HepG2 (cell line): ENCODE measurements at regions not wholly inside any gene's neighbourhood (a gene's known extent, or its start where the extent isn't known, plus 50 kb on each side); places are given as distances from the start of the nearest gene placed in this dataset.

Source experiments
- ATAC-seq: fragments of 200-7000 bp; cut with Tn5 transposase; 3 replicates; pipeline ENCODE4 v1.9.1; 2020; ENCODE audit warnings: mild to moderate bottlenecking, moderate library complexity
- BruUV-seq: library from RNA; stranded (reverse); fragments of 400-500 nt; replicated peaks from 2 replicates; lab custom pipeline; 2021; lab: Mats Ljungman, UMichigan
- CTCF ChIA-PET: fragments of 300-600 bp; formaldehyde crosslinking; extraction: SDS; loops from one replicate; lab custom pipeline; 2021; ENCODE audit warnings: low total read pairs, inconsistent platforms, low intra/inter-chr PET ratio; lab: Yijun Ruan, JAX
- POLR2A ChIA-PET: fragments of 350-600 bp; sonication (Branson Sonifier 250); formaldehyde crosslinking; loops from one replicate; lab custom pipeline; 2020; ENCODE audit warnings: antibody characterized with exemption, inconsistent platforms; lab: Yijun Ruan, JAX
- DNase-seq: peaks from one replicate; pipeline ENCODE4 v3.0.0-alpha.2; 2015; ENCODE audit warnings: low spot score
- FAIRE-seq: peaks from 3 replicates; lab custom pipeline; 2011; peaks lifted over from hg19 to GRCh38; lab: Jason Lieb, UNC
- H2AFZ ChIP-seq: one replicate; pipeline ENCODE4 v1.6.1; 2011; ENCODE audit warnings: low read length, inconsistent platforms
- H3K27ac ChIP-seq: fragments of 300-600 bp; 3 replicates; pipeline ENCODE4 v1.8.0; 2011; ENCODE audit warnings: mixed run types, mild to moderate bottlenecking, mixed read lengths, low read length, inconsistent platforms; ENCODE audit not compliant: insufficient read depth; ENCODE audit errors: extremely low read length
- H3K27me3 ChIP-seq, 2 experiments: fragments of 200-600 bp in 1 of 2; 2 replicates in 1 of 2; 3 replicates in 1 of 2; pipeline versions ENCODE4 v1.6.0 to v1.8.0; 2011; ENCODE audit warnings: low read length in 2 of 2, mild to moderate bottlenecking in 2 of 2, moderate library complexity in 2 of 2, inconsistent platforms in 1 of 2; ENCODE audit not compliant: insufficient read depth in 2 of 2, control insufficient read depth in 1 of 2
- H3K36me3 ChIP-seq, 2 experiments: fragments of 200-600 bp in 1 of 2; replicated peaks in 1 of 2; 2 replicates in 1 of 2; 3 replicates in 1 of 2; pipeline versions ENCODE4 v1.5.1 to v1.8.0; 2011; ENCODE audit warnings: low read length in 2 of 2, inconsistent platforms in 1 of 2; ENCODE audit not compliant: insufficient read depth in 2 of 2, control insufficient read depth in 1 of 2
- H3K4me1 ChIP-seq: 2 replicates; pipeline ENCODE4 v1.5.1; 2012; ENCODE audit warnings: low read length, inconsistent platforms; ENCODE audit not compliant: insufficient read depth
- H3K4me2 ChIP-seq: 2 replicates; pipeline ENCODE4 v1.6.0; 2011; ENCODE audit warnings: low read depth, low read length, inconsistent platforms
- H3K4me3 ChIP-seq, 3 experiments: fragments of 200-600 bp in 1 of 3; sonication (generic), shearing (Covaris generic) in 1 of 3; replicated peaks in 1 of 3; 2 replicates each; pipeline ENCODE4 v1.5.1; 2011 to 2016; ENCODE audit warnings: low read length in 3 of 3, inconsistent platforms in 2 of 3, low read depth in 2 of 3, mild to moderate bottlenecking in 2 of 3, control low read depth in 1 of 3, mixed read lengths in 1 of 3; ENCODE audit not compliant: insufficient read depth in 1 of 3
- H3K79me2 ChIP-seq: one replicate; pipeline ENCODE4 v1.6.1; 2011; ENCODE audit warnings: low read length, inconsistent platforms; ENCODE audit not compliant: insufficient read depth
- H3K9ac ChIP-seq: 2 replicates; pipeline ENCODE4 v1.6.0; 2011; ENCODE audit warnings: mild to moderate bottlenecking, low read depth, low read length, inconsistent platforms; ENCODE audit not compliant: insufficient read depth
- H3K9me3 ChIP-seq: 2 replicates; pipeline ENCODE4 v1.5.1; 2012; ENCODE audit warnings: mild to moderate bottlenecking, low read length
- H4K20me1 ChIP-seq: 2 replicates; pipeline ENCODE4 v1.6.0; 2011; ENCODE audit warnings: inconsistent platforms, mild to moderate bottlenecking, low read length, moderate library complexity; ENCODE audit not compliant: insufficient read depth
- THAP11 ChIP-seq: IDR thresholded peaks from 2 replicates; pipeline ENCODE4 v1.6.1; 2016; ENCODE audit warnings: missing biosample characterization, missing genetic modification reagents
- WGBS: methylation state at CpG from one replicate; pipeline ENCODE4 v1.1.6; 2017; ENCODE audit warnings: low lambda C conversion rate; 5-methylcytosine and 5-hydroxymethylcytosine counted together
- in situ Hi-C: cut with HindIII; loops from 2 replicates; pipeline ENCODE4 v1.10.0; 2017; ENCODE audit warnings: low pct_unique_long_range_greater_than_20kb; ENCODE audit not compliant: extremely low pct_ligation_motif_present
- intact Hi-C: fragments of 100-400 bp; cut with micrococcal nuclease; formaldehyde crosslinking; loops from one replicate; pipeline ENCODE4 v1.10.0; 2022; ENCODE audit not compliant: unreplicated experiment
- TF ChIP-seq, protein P1 (sequence below): sonication (generic); formaldehyde crosslinking; IDR thresholded peaks from 2 replicates; pipeline ENCODE4 v1.5.0; 2020; ENCODE audit warnings: missing genetic modification reagents
- TF ChIP-seq, protein P2 (sequence below): sonication (generic); formaldehyde crosslinking; IDR thresholded peaks from 2 replicates; pipeline ENCODE4 v1.8.0; 2022; ENCODE audit warnings: missing genetic modification reagents, mild to moderate bottlenecking, inconsistent platforms, borderline replicate concordance
- TF ChIP-seq, protein P3 (sequence below): sonication (generic); formaldehyde crosslinking; IDR thresholded peaks from 2 replicates; pipeline ENCODE4 v1.9.0; 2021; ENCODE audit warnings: missing genetic modification reagents, mild to moderate bottlenecking, borderline replicate concordance
- TF ChIP-seq, protein P4 (sequence below): sonication (generic); formaldehyde crosslinking; IDR thresholded peaks from 2 replicates; pipeline ENCODE4 v1.4.0; 2020; ENCODE audit warnings: missing genetic modification reagents, mild to moderate bottlenecking, borderline replicate concordance
- TF ChIP-seq, protein P5 (sequence below): sonication (generic); formaldehyde crosslinking; IDR thresholded peaks from 2 replicates; pipeline ENCODE4 v1.4.0; 2020; ENCODE audit warnings: mild to moderate bottlenecking, low read depth, missing genetic modification reagents
- TF ChIP-seq, protein P6 (sequence below): sonication (generic); formaldehyde crosslinking; IDR thresholded peaks from 2 replicates; pipeline ENCODE4 v1.8.0; 2022; ENCODE audit warnings: mild to moderate bottlenecking, missing genetic modification reagents, moderate library complexity

DNA sequence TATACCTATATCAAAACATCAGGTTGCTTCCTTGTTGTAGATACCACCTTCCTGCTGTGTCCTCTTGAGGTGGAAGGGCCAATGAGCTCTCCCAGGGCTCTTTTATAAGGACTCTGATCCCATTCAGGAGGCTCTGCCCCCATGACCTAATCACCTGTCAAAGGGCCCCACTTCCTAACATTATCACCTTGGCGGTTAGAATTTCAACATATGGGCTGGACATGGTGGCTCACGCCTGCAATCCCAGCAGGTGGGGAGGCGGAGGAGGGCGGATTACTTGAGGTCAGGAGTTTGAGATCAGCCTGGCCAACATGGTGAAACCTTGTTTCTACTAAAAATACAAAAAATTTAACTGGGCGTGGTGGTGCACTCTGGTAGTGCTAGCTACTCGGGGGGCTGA is 86.4 kb downstream of the HAPSTR1 start:
- no peak overlapping the region for H3K27ac ChIP-seq
- H3K4me2 ChIP-seq = no peak overlapping the region
- TF ChIP-seq, protein P1, sequence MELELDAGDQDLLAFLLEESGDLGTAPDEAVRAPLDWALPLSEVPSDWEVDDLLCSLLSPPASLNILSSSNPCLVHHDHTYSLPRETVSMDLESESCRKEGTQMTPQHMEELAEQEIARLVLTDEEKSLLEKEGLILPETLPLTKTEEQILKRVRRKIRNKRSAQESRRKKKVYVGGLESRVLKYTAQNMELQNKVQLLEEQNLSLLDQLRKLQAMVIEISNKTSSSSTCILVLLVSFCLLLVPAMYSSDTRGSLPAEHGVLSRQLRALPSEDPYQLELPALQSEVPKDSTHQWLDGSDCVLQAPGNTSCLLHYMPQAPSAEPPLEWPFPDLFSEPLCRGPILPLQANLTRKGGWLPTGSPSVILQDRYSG (CRISPR knock-in tag) = no peak
- TF ChIP-seq, protein P2, sequence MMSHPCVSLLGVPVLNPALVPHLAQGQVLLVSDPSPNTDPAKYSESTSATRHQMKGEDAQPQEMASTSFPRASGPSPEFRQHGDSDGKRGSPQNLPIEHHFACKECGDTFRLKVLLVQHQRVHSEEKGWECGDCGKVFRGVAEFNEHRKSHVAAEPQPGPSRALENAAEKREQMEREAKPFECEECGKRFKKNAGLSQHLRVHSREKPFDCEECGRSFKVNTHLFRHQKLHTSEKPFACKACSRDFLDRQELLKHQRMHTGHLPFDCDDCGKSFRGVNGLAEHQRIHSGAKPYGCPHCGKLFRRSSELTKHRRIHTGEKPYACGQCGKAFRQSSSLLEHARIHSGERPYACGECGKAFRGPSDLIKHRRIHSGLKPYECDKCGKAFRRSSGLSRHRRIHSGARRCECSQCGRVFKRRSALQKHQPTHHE = no peak
- TF ChIP-seq, protein P3, sequence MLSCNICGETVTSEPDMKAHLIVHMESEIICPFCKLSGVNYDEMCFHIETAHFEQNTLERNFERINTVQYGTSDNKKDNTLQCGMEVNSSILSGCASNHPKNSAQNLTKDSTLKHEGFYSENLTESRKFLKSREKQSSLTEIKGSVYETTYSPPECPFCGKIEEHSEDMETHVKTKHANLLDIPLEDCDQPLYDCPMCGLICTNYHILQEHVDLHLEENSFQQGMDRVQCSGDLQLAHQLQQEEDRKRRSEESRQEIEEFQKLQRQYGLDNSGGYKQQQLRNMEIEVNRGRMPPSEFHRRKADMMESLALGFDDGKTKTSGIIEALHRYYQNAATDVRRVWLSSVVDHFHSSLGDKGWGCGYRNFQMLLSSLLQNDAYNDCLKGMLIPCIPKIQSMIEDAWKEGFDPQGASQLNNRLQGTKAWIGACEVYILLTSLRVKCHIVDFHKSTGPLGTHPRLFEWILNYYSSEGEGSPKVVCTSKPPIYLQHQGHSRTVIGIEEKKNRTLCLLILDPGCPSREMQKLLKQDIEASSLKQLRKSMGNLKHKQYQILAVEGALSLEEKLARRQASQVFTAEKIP = no peak
- TF ChIP-seq, protein P4, sequence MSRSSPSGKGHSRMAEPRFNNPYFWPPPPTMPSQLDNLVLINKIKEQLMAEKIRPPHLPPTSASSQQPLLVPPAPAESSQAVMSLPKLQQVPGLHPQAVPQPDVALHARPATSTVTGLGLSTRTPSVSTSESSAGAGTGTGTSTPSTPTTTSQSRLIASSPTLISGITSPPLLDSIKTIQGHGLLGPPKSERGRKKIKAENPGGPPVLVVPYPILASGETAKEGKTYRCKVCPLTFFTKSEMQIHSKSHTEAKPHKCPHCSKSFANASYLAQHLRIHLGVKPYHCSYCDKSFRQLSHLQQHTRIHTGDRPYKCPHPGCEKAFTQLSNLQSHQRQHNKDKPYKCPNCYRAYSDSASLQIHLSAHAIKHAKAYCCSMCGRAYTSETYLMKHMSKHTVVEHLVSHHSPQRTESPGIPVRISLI = no peak
- no peak for TF ChIP-seq THAP11 (CRISPR knock-in tag)
- TF ChIP-seq, protein P5, sequence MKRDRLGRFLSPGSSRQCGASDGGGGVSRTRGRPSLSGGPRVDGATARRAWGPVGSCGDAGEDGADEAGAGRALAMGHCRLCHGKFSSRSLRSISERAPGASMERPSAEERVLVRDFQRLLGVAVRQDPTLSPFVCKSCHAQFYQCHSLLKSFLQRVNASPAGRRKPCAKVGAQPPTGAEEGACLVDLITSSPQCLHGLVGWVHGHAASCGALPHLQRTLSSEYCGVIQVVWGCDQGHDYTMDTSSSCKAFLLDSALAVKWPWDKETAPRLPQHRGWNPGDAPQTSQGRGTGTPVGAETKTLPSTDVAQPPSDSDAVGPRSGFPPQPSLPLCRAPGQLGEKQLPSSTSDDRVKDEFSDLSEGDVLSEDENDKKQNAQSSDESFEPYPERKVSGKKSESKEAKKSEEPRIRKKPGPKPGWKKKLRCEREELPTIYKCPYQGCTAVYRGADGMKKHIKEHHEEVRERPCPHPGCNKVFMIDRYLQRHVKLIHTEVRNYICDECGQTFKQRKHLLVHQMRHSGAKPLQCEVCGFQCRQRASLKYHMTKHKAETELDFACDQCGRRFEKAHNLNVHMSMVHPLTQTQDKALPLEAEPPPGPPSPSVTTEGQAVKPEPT = no peak
- TF ChIP-seq, protein P6, sequence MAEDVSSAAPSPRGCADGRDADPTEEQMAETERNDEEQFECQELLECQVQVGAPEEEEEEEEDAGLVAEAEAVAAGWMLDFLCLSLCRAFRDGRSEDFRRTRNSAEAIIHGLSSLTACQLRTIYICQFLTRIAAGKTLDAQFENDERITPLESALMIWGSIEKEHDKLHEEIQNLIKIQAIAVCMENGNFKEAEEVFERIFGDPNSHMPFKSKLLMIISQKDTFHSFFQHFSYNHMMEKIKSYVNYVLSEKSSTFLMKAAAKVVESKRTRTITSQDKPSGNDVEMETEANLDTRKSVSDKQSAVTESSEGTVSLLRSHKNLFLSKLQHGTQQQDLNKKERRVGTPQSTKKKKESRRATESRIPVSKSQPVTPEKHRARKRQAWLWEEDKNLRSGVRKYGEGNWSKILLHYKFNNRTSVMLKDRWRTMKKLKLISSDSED (CRISPR knock-in tag) = no peak
- H2AFZ ChIP-seq = no peak overlapping the region
- H3K9me3 ChIP-seq = no peaks in the 10 kb centered on the region
- intact Hi-C loops = no loop called here
- no peak overlapping the region for H3K4me3 ChIP-seq
- in situ Hi-C loops = no loop called here
- BruUV-seq = no TSS peak
- POLR2A ChIA-PET = no interaction called here
- CTCF ChIA-PET = no interaction called here
- DNase-seq (no peak), FAIRE-seq (no peak), ATAC-seq (peak; percentile 19; the same call in 1 of the 3 replicates)
- H3K4me1 ChIP-seq = peaks cover 8% of the 10 kb centered on the region
- WGBS = 15% methylated on average over 6 of the region's 6 CpGs
- peaks cover 2 to 21% of the 10 kb centered on the region in 2 experiments; a peak in 3 of 5 replicates for H3K27me3 ChIP-seq
- H3K36me3 ChIP-seq = no peaks in the 10 kb centered on the region
- no peaks in the 10 kb centered on the region for H4K20me1 ChIP-seq
- H3K79me2 ChIP-seq = no peaks in the 10 kb centered on the region
- H3K9ac ChIP-seq = no peak overlapping the region
